ENCODE measurements at regions not wholly inside any gene's neighbourhood (a gene's known extent, or its start where the extent isn't known, plus 50 kb on each side); places are given as distances from the start of the nearest gene placed in this dataset.
A peak's percentile ranks its signal among the peaks of the same experiment; 100 is the strongest.

DNA sequence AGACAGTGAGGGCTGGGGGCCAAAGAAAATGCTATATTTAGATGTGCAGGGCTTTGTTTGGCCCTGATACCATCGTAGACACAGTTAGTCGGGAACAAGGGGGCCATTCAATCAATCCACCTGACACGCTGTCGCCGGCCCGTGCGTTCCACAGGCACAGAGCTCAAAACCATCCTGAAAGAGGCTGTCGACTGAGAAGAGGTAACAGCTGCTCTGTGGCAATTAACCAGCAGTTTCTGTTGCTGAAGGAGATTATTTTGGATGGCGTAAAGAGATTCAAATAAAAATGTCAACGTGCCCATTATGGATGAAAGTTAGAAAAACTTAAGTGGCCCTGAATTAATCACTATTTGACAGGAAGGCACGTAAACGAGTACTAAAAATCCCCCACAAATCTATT, 276.2 kb upstream of the IRX5 start:
- no peaks in the 10 kb centered on the region for H3K36me3 ChIP-seq (ENCODE audit: control insufficient read depth in 2 of 3, insufficient read depth in 3 of 3, low read length in 3 of 3)
- intact Hi-C loops (cut with DNase I) = no loop called here
- TF ChIP-seq, protein P1, sequence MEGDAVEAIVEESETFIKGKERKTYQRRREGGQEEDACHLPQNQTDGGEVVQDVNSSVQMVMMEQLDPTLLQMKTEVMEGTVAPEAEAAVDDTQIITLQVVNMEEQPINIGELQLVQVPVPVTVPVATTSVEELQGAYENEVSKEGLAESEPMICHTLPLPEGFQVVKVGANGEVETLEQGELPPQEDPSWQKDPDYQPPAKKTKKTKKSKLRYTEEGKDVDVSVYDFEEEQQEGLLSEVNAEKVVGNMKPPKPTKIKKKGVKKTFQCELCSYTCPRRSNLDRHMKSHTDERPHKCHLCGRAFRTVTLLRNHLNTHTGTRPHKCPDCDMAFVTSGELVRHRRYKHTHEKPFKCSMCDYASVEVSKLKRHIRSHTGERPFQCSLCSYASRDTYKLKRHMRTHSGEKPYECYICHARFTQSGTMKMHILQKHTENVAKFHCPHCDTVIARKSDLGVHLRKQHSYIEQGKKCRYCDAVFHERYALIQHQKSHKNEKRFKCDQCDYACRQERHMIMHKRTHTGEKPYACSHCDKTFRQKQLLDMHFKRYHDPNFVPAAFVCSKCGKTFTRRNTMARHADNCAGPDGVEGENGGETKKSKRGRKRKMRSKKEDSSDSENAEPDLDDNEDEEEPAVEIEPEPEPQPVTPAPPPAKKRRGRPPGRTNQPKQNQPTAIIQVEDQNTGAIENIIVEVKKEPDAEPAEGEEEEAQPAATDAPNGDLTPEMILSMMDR (IDR thresholded peaks at IDR 0.05; ENCODE audit: borderline replicate concordance, extremely low read depth, insufficient read depth) = no peak

DNA sequence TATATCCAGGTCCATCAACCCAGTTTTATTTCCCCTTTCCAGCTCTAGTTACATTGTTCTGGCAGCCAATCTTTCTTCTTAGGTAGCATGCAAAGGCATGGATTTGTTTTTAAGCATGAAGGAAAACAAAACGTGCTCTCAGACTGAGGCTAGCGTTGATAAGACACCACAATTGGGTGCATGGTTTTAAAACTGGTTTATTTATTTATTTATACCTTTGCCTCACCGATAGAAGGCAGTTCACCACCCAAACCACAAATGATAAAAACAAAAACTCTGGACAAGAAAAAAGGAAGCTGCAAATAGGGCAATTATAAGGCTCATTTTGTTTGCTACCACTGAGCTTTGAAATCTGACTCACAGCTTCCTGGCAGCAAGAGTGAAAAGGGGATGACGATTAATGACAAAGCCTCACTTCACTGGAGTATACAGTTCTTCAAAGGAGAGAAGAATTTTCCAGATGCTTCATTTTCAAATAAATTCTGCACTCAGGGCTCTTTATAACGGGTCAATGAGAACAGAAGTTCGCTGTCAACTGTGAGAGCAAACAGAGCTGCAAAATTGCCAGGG, 278.4 kb upstream of the IRX5 start:
- Histone ChIP-seq H3K27ac (ENCODE audit: low read depth in 2 of 2, low read length in 2 of 2) (no peak overlapping the region), H3K36me3 (ENCODE audit: control insufficient read depth in 2 of 3, insufficient read depth in 3 of 3, low read length in 3 of 3) (no peaks in the 10 kb centered on the region), H3K27me3 (ENCODE audit: control insufficient read depth, insufficient read depth, low read length) (peaks cover 3% of the 10 kb centered on the region), H3K4me1 (ENCODE audit: control insufficient read depth in 2 of 3, insufficient read depth in 2 of 3, low read depth in 1 of 3, low read length in 3 of 3) (peaks cover 0 to 2% (median 0%) of the 10 kb centered on the region in 3 donors), H3K4me3 (ENCODE audit: low read length in 3 of 3) (no peak overlapping the region), H3K9me3 (ENCODE audit: control insufficient read depth in 2 of 3, insufficient read depth in 1 of 3, low read length in 3 of 3) (no peaks in the 10 kb centered on the region), H3K9ac (ENCODE audit: low read length in 3 of 3) (no peak overlapping the region)
- no peak for DNase-seq
- no peak for FAIRE-seq
- intact Hi-C loops (cut with DNase I) = no loop called here
- TF ChIP-seq, protein P1 (IDR thresholded peaks at IDR 0.05; ENCODE audit: borderline replicate concordance, extremely low read depth, insufficient read depth) = no peak

More for the DNA sequence above, 276.2 kb upstream of the IRX5 start:
- no peak overlapping the region for H3K9ac ChIP-seq (ENCODE audit: low read length in 3 of 3)
- no peaks in the 10 kb centered on the region for H3K9me3 ChIP-seq (ENCODE audit: control insufficient read depth in 2 of 3, insufficient read depth in 1 of 3, low read length in 3 of 3)
- no peak overlapping the region for H3K27ac ChIP-seq (ENCODE audit: low read depth in 2 of 2, low read length in 2 of 2)
- no peak overlapping the region for H3K4me3 ChIP-seq (ENCODE audit: low read length in 3 of 3)
- DNase-seq (peak in 3 of 5 donors; percentile 34 to 68 (median 56)), FAIRE-seq (no peak)
- peaks cover 0 to 2% (median 0%) of the 10 kb centered on the region in 3 donors for H3K4me1 ChIP-seq (ENCODE audit: control insufficient read depth in 2 of 3, insufficient read depth in 2 of 3, low read depth in 1 of 3, low read length in 3 of 3)
- peaks cover 3% of the 10 kb centered on the region for H3K27me3 ChIP-seq (ENCODE audit: control insufficient read depth, insufficient read depth, low read length)

DNA sequence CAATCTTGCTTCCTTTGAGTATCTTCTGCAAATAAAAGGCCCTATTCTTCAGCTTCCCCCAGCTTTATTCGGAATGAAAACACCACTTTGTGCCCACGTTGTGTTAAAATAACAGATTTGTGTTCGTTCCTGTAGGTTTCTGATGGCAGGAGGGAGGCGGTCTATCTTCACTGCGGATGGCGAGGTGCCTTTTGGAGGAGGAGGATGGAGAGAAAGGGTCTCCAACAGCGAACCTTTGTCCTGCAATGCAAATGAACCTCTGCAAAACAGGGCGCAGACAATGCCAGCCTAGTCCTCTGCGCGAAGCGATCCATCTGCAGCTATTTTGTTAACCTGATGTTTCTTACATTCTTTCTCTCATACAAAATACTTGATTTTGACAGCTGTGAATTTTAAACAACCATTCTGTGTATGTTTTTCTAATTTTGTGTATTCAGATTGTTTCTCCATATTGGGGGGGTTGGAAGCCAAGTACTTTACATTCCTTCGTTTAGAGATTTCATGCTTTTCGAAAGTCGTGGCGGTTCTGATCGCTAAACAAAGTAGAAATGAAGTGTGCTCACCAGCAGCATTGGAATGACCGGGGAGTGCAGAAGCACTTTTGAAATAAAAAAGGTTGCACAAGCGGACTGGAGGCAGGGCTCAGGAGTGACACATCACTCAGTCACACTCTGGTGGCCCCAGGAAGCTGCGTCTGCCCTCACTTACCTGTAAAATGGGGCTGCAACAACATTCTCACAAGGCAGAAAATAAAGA, 279.0 kb upstream of the IRX5 start:
- H3K27ac ChIP-seq (ENCODE audit: low read depth in 2 of 2, low read length in 2 of 2) = no peak overlapping the region
- TF ChIP-seq, protein P1 (IDR thresholded peaks at IDR 0.05; ENCODE audit: borderline replicate concordance, extremely low read depth, insufficient read depth) = no peak
- peaks cover 0 to 2% (median 0%) of the 10 kb centered on the region in 3 donors for H3K4me1 ChIP-seq (ENCODE audit: control insufficient read depth in 2 of 3, insufficient read depth in 2 of 3, low read depth in 1 of 3, low read length in 3 of 3)
- intact Hi-C loops (cut with DNase I) = no loop called here
- no peak overlapping the region for H3K4me3 ChIP-seq (ENCODE audit: low read length in 3 of 3)
- DNase-seq (no peak), FAIRE-seq (no peak)
- no peaks in the 10 kb centered on the region for H3K9me3 ChIP-seq (ENCODE audit: control insufficient read depth in 2 of 3, insufficient read depth in 1 of 3, low read length in 3 of 3)
- no peaks in the 10 kb centered on the region for H3K36me3 ChIP-seq (ENCODE audit: control insufficient read depth in 2 of 3, insufficient read depth in 3 of 3, low read length in 3 of 3)
- H3K9ac ChIP-seq (ENCODE audit: low read length in 3 of 3) = no peak overlapping the region
- H3K27me3 ChIP-seq (ENCODE audit: control insufficient read depth, insufficient read depth, low read length) = peaks cover 3% of the 10 kb centered on the region
